Activated naive CD4-positive, alpha-beta T cell treated with Interleukin-2 at 50 U/mL for 16 hours (primary cell): ENCODE measurements at regions not wholly inside any gene's neighbourhood (a gene's known extent, or its start where the extent isn't known, plus 50 kb on each side); places are given as distances from the start of the nearest gene placed in this dataset.

Source experiments
- DNase-seq: peaks from one replicate; pipeline ENCODE4 v3.0.0-alpha.2; 2020

- DNase-seq: no peak
These were observed 86.1 kb upstream of the CD83 start for GRCh38 chr6:14031516-14031915.

DNA sequence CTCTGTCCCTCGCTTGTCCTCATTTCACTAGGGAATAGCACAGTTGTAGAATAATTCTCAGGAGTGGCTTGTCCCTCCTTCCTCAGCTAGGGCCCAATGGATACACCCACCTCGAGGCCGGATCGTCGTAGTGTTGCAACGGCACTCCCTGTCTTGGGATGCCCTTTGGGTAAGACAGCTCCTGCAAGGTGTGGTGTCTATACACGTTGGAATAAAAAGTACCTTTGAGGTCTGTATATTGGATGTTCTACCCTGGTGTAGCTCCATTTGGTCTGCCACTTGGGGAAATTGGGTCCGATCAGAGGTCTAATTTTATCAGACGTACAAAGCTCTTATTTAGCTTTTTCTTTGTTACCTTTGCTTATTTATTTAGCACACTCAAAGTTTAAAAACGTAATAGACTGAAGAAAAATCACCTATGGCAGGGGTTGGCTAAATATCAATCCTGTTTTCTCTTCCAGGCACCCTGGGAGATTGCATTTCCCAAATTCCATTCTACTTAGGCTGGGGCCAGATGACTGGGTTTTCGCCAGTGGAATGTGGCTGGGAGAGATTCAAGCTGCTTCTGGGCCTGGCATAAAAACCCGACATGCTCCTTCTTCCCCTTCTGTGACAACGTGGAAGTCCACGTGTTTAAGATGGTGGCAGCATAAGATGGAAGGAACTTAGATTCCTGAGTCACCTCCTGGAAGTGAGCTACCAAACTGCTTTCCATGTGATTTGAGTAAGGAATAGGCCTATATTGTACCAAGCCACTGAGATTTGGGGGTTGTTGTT, 82.3 kb upstream of the CD83 start:
- DNase-seq: no peak

DNA sequence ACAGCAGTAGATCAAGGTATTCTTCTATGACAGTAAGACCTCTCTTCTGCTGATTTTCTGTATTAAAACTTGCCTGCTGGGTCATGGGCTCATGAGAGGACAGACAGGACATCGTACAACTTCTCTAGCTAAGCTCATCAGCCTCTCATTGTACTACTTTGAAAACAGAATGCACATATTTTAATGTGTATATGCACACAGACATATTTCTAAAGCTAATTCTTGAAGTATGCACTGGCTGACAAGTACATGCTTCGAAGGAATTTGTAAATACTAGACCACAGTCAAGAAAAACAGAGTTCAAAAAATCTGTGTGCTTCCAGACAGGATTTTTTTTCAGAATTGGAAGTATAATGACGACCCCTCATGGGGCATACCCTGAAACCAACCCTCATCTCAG, 81.7 kb upstream of the CD83 start:
- DNase-seq: no peak

GRCh38 chr6:14036911-14037310, 80.7 kb upstream of the CD83 start:
- no peak for DNase-seq

DNA sequence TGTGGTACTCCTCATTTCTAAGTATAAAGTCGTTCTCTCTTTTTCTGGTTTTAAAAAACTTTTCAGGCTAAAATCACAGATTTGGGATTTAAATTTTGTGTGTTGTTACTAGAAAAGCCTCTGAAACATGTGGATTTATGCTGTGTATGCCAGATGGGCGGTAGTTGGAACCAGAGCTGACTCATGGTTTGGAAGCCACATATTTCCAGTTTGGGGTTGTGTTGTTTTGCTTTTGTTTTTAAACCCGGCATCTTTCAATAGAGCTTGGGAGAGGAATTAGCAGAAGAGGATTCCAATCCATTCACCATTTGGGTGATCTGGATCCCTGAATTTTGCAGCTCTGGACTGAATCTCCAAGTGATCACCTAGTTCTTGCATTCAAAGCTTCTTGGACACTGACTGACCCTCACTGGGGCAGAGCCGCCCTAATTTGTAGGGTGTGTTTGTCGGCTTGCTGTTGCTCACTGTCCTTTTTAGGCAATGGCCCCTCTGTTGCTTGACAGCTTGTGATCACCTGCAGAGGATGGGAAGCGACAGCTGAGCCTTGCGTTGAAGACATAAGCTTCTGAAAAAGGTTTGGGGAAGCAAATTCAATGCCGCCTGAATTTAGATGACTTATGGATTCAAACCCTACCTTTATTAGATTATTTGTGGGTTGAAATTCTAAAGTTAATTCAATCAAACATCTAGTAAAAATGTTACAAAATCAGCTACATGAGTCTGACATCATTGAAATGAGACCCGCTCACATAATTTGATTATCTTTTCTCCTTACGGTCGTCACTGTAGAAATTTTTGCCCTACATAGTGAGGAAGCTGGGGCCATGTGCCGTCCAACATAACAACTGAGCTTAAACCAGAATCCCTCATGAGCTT, 79.9 kb upstream of the CD83 start:
- no peak for DNase-seq

- DNase-seq: no peak
These were observed 78.8 kb upstream of the CD83 start for GRCh38 chr6:14038467-14039437.

GRCh38 chr6:14040042-14040441, 77.5 kb upstream of the CD83 start:
- no peak for DNase-seq

DNA sequence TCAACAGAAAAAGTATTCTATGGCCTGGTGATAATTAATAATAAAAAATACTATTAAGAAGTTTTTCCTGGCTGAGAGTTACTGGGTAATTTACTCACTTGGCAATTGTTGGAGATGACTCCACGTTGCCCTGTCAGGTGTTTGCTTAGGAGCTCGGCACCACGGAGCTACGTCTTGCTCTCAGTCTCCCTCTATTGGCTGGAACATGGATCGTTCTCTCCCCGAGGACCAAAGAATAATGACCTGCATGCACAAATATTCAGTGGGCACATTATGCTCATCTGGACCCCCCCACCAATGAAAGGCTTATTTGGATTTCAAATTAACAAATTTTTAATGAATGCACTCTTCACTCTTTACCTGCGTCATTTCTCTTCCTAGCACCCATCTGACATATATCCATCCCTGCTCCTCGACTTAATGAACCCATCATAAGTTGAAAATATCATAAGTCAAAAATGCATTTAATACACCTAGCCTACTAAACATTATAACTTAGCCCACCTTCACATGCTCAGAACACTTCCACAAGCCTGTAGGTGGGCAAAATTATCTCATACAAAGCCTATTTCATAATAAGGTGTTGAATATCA, 71.0 kb upstream of the CD83 start:
- peak; percentile 45 for DNase-seq

GRCh38 chr6:14047151-14047740, 70.3 kb upstream of the CD83 start:
- no peak for DNase-seq

DNA sequence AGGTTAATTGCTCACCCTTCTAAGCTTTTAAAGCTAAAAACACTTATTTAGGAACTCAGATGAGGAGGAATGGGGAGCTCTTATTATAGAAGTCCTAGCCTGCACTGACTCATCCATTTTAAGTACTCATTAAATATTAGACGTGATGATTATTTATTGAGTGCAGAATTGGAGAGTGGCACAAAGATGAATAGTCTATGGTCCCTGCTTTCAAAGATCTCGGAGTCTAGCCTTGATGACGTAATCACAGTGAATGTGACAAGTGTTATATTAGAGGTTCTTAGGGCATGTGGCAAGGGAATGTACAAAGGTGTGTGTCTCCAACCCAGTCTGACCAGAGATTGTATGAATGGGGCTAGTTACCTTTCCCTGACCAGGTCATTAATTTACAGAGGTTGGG, 68.7 kb upstream of the CD83 start:
- DNase-seq: no peak

DNA sequence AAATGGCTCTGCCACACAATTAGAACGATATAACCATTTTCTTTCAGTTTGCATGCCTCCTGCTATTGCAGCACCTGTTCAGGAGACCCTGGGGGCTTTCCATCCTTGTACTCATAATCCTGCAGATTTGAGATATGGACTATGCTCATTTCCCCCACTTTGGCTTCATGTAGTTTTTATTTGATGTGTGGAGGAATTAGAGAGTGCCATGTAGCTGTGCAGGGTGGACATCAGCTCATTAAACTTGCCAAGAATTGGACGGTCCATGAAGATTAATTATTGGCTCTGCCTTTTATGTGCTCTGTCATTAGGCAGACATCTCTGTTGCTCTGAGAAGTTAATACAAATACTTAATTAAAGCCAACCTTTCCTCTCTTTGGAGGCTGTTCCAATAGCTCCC, 66.2 kb upstream of the CD83 start:
- no peak for DNase-seq

GRCh38 chr6:14053811-14054210, 63.8 kb upstream of the CD83 start:
- no peak for DNase-seq

DNA sequence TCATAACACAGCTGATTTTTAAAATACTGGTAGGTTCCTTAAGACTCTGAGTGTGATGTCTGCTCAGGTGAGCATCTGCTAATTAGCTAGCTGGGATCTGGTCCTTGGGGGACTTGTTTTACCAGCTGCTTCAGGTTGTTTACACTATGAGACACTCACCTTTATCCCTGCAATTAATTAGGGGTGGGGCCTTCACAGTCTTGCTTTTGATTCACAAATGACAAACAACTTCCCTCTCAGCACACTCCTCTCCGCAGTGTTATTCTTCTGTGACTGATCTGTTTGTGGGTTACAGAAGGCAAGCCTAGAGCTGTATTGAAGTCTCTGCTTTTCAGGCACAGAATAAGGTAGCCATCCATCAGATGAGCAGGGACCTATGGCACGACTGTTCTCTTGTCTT, 62.0 kb upstream of the CD83 start:
- DNase-seq: no peak

- no peak for DNase-seq
These were observed 59.4 kb upstream of the CD83 start for GRCh38 chr6:14058029-14058695.

DNA sequence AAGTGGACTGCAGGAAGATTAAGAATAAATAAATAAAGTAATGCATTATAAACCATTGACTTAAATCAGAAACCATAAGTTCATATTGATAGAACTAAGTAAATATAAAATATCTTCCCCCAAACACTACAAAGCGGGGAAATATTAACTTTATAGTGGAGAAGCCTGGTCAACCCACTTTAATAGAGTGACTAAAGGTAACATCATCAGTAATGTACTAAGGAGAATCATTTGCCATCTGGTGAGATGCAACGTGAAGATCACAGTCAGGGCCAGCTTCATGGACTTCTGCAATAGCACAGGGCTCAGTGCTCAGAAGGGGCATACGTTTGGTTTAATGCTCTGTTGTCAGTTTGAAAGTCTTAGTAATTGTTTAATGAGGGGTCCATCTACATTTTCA, 58.8 kb upstream of the CD83 start:
- no peak for DNase-seq

GRCh38 chr6:14059791-14060436, 57.7 kb upstream of the CD83 start:
- no peak for DNase-seq

- no peak for DNase-seq
These were observed 56.6 kb upstream of the CD83 start for GRCh38 chr6:14060971-14061370.

DNA sequence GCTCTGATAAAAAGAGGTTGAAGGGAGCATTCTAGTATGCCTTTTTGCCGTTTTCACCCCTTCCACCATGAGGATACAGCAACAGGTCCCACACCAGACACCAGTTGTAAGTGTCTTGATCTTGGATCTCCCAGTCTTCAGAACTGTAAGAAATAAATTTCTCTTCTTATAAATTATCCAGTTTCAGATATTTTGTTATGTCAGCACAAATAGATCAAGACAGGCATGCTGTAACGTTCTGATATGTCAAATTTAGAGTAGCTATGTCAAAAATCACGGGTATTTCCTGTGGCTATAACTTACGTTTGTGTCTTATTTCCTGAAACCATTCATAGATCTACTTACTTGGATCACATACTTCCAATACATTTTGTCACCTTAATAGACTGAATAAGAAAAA, 55.9 kb upstream of the CD83 start:
- no peak for DNase-seq

DNA sequence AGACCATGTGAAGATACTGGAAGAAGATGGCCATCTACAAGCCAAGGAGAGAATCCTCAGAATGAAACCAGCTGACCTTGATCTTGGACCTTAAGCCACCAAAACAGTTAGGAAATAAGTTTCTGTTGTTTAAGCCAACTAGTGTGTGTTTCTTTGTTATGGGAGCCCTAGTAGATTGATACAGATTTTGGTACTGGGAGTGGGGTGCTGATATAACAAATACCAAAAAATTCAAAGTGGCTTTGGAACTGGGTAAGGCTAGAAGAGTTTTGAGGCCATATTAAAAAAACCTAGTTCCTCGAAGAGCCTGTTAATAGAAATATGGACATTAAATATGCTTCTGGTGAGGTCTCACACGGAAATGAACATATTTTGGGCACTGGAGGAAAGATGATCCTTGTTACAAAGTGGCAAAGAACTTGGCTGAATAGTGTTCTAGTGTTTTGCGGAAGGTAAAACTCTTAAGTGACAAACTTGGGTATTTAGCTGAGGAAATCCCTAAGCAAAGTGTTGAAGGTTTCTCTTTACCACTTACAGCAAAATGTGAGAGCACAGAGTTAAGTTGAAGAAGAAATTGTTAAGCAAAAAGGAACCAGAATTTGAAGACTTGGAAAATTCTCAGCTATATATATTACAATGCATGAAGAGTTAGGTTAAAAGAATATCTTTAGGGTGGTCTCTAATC, 55.1 kb upstream of the CD83 start:
- no peak for DNase-seq

DNA sequence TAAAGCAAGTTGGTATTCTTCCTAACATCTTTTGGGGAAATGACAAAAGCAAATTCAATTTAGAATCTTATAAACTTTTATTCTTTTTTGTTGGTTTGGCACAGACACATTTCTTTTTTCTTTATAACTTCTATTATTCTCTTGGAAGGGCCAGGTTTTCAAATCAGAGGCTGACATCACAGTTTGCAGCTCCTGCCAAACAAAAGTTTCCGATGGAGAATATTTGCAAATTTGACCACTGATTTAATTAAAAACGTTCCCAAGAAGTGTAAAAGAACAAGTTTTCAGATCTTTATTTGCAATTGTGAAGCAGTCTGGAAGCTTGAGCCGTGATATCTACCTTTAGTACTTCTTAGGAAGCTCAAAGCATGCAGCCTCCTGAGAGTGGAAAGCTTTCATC, 53.8 kb upstream of the CD83 start:
- no peak for DNase-seq

- no peak for DNase-seq
These were observed 52.2 kb upstream of the CD83 start for GRCh38 chr6:14065350-14065749.
